ENCODE measurements at regions not wholly inside any gene's neighbourhood (a gene's known extent, or its start where the extent isn't known, plus 50 kb on each side); places are given as distances from the start of the nearest gene placed in this dataset.

DNA sequence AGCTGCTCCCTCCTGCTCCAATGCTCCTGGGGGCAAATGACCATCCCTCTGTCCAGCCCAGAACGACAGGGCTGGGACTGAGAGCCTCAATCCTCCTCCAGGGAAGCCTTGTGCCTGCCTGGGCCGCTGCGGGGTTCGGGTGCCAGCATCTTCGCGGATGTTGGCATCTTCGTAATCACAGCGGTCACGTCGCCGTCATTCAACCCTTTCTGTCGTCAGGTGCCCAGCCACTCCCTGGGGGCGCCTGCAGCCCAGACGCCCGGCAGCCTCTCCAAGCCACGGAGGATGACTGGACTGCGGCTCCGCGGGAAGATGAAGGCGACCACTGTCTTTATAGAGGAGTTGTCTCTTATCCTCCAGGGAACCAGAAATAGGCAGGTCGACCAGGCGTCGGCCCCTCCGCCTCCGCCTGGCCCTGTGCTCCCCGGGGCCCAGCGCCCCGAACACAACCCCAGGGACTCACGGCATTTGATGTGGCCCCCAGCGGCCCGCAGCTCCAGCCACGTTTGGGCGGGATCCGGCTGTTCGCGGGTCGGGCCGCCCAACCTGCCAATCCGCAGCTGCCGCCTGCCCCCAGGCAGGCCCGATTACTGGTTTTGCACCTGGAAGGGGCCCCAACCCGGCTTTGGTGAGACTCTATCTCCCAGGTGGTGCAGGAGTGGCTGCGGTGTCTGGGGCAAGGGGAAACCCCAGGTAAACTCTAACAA is 113.9 kb downstream of the THNSL2 start:
- DNase-seq (ENCODE audit: low spot score), result no peak

DNA sequence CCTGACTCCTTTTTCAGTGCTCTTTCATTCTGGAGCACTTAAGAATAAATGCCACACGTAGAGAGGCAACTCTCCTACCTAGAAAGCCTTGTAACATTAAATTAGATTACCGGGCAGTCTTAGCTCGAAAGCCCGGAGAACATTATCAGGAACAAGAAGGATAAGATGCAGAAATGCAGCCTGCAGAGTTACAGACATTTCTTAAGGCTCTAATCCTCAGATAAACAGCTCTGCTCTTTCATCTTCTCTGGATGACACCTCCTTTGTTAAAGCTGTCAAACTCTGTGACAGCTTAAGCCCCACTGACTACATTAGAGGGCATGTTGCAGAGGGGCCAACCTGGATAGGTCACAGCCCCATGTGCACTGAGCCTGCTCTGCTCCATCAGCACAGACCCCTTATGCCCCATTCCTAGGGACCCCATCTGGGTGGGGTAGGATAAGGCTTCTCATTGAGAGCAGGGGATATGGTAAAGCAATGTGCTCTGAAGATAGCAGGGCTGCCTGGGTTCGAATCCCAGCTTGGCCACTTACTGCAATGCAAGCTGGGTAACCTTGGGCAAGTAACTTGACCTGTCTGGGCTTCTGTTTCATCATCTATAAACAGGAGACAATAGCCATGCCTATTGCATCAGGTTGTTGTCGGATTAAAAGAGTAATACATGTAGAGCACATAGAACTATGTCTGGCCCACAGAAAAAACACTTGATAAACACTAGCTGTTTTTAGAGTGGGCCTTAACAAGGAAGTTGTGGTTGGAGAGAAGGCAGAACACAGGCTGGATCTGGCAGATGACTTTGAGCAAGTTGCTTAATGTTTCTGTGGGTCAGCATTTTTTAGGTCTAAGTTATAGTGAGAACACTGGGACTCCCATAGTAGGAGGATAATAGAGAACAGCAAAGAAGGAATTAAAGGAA is 111.4 kb downstream of the THNSL2 start:
- no peak for DNase-seq (ENCODE audit: low spot score)

DNA sequence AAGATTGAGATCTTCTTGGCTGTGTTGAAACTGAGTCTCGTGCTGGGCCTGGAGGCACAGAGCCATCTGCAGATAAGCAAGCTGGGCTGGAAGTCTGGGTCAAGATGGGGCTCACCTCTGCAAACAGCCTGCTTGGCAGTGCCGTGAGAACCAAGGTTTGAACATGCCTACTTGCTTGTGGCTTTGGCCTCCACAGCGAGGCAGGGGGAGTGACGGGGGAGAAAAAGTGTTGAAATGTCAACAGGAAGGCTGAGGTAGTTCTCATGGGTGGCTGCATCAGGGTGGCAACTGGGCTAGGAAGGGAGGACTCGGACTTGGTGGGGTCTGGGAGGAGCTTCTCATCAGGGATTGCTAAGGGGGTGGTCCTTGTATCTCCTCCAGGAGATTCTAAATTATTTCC is 99.7 kb downstream of the THNSL2 start:
- no peak for DNase-seq (ENCODE audit: low spot score)

DNA sequence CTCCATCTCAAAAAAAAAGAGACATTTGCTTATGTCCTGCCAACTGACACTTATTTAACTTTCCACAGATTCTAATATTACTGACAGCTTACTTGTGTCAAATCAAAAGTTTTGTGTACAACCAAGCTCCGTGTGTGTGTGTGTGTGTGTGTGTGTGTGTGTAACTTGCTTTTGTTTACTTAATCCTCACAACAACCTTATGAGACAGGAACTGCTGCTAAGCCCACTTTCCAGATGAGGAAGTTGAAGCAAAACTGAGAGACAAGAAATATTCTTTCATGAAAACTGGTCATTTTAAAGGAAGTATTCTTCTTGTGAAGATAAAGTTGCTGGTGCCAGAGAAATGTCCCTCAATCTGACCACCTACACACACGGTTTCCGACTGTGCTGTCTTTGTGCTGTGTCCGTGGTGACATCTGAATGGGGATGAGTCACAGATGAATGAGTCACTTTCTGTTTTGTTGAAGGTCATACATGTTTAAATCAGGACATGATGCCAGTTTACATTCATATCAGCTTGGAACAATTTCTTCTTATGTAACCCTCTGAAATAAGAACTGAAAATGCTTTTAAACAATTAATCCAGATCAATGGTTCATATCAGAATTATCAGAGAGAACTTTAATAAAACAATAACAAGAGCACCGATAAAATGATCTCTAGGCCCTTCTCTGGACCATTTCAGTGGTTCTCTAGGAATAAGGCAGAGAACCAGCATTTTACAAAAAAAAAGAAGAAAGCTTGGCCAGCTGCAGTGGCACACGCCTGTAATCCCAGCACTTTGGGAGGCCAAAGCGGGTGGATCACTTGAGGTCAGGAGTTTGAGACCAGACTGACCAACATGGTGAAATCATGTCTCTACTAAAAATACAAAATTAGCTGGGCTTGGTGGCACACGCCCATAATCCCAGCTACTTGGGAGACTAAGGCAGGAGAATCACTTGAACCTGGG is 95.5 kb downstream of the THNSL2 start:
- DNase-seq (ENCODE audit: low spot score), result peak; percentile 81

DNA sequence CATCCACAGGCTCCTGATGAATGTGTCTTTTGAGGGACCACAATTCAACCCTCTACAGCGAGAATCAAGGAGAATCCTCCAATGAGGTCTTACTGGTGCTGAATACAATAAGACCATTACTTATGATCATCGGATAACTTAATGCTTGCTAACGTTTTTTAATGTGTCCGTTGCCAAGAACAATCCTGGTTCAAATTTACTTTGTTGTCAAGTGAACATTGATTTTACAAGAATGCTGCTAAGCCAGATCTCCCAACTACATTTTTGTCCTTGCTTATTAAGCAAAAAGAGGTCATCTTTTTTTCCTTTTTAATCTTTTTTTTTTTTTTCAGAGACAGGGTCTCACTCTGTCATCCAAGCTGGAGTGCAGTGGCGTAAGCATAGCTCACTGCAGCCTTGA is 93.7 kb downstream of the THNSL2 start:
- DNase-seq (ENCODE audit: low spot score), result no peak

DNA sequence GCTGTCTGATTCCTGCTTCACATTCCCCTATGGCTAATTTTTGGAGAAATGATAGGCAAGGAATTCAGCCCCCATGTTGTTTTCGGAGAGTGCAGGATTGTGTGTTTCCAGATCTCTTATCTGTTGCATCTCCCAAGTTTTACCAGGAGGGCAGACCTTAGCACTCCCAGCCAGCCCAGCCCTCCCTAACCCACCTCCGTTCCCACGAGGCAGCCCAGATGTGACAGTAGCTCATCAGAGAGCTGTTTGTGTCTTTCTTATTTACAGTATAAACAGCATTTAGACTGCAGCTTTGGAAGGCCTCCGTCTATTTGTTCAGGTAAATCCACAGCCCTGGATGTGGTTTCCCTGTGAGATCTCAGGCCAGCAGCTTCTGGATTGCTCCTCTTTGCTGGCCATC is 91.6 kb downstream of the THNSL2 start:
- DNase-seq (ENCODE audit: low spot score), result no peak

DNA sequence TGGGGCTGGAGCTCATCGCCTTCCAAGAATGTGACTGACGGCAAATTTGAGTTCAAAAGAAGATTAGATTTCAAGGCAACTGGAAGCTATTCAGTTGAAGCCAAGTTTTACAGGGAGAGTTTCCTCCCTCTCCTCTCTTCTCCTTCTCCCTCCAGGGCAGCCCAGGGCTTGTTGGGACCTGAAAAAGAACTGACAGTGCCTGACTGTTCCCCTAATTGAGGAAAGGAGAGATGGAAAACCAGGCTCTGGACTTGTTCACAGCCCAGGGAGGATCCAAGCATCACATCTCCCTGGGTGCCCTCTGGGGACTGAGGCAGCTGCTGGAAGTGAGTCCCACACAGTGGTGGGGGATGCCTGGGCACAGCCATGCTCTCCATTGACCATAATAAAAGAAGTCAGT is 88.1 kb downstream of the THNSL2 start:
- no peak for DNase-seq (ENCODE audit: low spot score)

DNA sequence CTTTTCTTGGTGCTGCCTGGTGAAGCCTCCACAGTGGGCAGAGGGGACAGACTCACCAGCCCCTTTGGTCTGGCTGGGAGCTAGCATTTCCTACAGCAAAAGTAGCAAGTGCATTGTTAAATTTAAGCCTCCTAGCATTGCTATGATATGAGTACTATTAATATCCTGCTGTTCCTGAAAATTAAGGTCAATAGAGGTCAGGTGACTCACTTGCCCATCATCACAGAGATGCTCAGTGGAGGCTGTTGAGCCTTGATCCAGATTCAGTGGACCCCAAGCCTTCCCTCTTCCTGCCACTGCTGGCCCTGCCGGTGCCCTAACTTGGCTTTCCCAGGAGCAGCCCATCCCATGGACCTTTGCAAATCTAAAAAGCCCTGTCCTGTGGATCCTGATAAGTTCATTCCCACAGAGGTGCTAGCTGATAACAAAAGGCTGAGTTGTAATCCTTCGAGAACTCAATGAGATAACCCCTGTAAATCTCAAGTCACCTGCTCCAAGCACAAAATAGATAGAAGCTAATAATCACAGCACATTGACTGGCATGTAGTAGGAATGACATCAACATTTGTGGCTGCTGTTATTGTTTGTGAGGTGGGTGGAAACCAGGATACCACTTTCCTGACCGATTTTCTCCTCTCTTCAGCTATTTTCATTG is 84.4 kb downstream of the THNSL2 start:
- peak; percentile 11 for DNase-seq (ENCODE audit: low spot score)

DNA sequence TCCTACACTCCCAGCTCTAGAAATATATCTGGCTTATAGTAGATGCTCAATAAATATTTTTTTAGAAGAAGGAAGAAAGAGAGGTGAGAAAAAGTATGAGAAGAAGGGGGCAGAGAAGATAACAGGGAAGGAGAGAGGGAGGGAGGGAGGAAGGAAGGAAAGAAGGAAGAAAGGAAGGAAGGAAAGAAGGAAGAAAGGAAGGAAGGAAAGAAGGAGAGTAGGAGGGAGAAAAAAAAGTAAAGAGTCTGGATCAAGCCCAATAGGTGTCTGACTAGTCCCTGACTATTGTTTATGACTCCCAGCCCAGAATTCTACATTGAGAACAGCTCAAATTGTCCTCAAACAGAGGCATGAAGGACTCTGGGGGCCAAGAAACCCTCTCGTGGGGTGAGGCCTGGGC is 83.9 kb downstream of the THNSL2 start:
- no peak for DNase-seq (ENCODE audit: low spot score)

DNA sequence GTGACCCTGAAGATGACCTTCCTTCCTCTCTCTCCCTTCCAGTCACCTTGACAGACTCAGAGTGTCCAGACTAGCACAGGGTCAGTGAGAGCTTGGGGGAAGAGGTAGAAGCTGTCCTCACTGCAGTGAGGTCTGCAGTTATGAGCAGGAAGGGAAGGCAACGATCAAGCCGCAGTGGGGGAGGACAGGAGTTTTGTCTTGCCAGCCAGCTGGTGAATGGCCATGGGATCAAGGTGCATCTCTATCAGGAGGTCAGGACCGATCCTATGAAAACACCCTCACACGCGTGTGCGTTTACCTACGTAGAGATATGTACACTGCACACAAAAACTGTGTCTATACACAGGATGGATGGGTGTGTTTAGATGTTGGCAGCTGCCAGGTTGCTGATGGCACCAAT is 83.2 kb downstream of the THNSL2 start:
- DNase-seq (ENCODE audit: low spot score), result no peak

DNA sequence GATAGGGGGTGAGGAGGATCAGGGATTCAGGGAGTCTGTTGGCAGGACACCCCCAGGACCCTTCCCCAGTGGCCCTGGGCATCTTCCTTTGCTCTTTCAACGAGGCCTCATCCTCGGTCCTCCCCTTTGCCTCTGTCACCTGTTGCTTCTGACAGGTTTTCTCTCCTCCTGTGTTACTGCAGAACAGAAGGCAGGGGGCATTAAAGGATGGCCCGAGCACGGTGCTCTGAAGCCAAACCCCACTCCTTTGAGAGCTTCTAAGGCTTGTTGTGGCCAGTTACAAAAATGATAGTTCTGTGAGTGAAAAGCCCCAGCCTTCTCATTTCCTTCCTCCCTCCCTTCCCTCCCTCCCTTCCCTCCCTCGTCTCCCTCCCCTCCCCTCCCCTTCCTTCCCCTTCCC is 82.5 kb downstream of the THNSL2 start:
- no peak for DNase-seq (ENCODE audit: low spot score)

DNA sequence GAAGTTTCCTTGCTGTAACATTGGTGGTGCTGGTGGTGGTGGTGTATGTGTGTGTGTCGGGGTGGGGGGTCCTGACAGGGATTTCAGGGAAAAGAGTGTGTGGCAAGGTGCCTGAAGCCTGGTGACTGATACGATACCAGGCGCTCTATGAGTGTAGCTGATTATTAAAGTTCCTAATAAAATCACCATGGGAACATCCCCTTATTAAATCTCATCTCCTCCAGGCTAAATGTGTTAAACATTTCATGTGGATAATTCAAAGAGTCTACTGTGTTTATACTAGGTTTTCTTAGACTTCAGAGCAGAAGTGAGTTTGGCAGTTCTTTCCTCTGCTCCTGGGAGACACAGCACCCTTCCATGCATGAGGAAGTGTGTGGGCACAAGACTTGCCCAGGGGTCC is 82.0 kb downstream of the THNSL2 start:
- no peak for DNase-seq (ENCODE audit: low spot score)

DNA sequence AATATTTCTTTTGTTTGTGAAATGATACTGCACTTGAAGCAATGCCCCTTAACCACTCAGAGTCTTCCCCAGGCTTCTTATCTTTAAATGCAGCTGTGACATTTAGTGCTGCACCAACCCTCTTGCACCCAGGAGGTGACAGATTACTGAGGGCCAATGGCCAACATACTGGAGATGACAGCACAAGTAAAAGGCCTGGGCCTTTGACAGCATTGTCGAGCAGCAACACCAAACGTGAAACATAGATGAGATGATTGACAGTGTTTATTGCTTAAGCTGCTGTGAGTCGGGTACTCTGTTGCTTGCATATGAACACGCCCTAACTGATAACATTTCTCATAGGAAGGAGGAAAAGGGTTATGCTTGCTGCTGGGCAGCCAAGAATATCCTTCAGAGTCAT is 80.3 kb downstream of the THNSL2 start:
- no peak for DNase-seq (ENCODE audit: low spot score)

DNA sequence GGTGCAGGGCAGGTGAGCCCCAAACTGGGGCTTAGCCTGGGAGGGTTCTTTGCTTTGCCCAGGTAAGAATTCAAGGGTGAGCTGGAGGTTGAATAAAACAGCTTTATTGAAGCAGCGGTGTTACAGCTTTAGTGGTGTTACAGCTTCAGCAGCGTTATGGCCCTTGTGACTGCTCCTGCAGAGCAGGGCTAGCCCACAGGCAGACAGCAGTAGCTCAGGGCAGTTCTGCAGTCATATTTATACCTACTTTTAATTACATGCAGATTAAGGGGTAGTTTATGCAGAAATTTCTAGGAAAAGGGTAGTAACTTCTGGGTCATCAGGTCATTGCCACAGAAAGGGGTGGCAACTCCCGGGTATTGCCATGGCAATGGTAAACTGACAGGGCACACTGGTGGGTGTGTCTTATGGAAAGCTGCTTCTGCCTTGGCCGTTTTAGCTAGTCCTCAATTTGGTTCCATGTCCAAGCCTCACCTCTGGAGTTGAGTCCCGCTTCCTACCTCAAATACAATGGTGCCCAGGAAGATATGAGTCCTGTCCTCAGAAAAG is 78.2 kb downstream of the THNSL2 start:
- DNase-seq (ENCODE audit: low spot score), result no peak

DNA sequence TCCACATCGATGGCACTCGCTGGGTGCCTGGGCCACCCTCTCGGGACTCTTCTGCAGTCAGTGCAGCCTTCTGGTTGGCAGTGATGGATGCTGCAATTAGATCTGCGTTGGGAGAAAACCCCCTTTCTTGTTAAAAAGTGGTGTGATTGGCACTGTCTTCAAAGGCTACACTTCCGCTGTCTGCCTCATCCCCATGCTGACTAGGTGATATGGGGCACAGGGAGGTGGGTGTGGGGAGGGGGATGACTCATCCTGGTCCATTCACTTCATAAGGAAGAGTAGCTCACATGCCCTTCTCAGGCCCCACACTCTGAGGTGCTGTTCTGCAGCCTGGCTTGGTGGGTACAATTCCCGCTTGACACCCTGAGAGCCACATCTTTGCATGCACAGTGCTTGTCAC is 77.4 kb downstream of the THNSL2 start:
- no peak for DNase-seq (ENCODE audit: low spot score)

DNA sequence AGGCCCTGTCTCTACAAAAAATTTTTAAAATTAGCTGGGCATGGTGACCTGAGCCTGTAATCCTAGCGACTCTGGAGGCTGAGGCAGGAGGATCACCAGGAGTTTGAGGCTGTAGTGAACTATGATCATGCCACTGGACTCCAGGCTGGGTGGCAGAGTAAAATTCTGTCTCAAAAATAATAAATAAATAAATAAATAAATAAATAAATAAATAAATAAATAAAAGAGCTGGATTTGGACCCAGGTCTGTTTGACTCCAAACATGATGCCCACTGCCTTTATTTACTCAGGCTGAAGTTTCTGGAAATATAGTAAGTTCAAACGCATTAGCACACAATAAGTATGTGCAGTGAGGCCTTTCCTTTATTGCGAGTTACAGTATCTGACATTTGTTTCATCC is 75.0 kb downstream of the THNSL2 start:
- no peak for DNase-seq (ENCODE audit: low spot score)

DNA sequence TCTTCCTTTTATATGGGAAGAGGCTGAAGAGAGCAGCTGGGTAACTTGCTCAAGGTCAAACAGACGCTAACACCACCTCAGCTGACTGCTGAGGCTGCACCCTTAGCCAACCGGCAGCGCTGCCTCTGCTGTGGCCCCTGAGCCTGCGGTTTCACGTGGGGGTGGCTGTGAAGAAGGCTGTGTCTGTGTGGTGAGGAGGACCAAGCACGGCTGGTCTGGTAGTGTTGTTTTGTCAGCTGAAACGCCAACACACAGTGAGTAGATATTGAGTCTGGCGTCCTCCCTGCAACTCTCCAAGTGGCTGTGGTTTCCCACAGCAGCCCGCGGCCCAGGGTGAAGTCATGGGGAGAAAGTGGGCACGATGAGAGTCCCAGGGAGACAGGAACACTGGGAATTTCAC is 69.6 kb downstream of the THNSL2 start:
- DNase-seq (ENCODE audit: low spot score), result no peak

DNA sequence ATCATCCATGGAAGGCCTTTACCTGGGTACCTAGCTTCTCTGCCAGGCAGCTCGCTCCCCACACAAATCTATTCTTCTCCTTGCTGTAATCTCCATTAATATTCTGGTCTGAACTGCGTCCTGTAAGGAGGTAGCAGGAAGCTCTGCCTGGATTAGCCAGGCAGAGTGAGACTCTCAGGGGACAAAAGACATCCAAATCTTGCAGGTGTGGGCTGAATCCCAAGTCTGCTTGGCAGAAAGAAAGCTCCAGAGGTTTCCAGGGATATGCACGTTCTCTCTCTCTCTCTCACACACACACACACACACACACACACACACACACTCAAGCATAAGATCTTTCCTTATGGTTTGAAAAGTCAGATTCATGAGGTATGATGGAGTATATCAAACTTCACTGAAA is 66.5 kb downstream of the THNSL2 start:
- no peak for DNase-seq (ENCODE audit: low spot score)

All from kidney capillary endothelial cell (primary cell).